Small intestine (tissue), 7 donors: ENCODE measurements at regions not wholly inside any gene's neighbourhood (a gene's known extent, or its start where the extent isn't known, plus 50 kb on each side); places are given as distances from the start of the nearest gene placed in this dataset.

Source experiments
- DNase-seq, 2 donors: peaks; one replicate each; pipeline versions ENCODE4 v3.0.0 to v3.0.0-alpha.2; 2013
- FAIRE-seq: peaks from 2 replicates; lab custom pipeline; 2012; peaks lifted over from hg19 to GRCh38; lab: Jason Lieb, UNC
- H3K27ac ChIP-seq, 3 donors: one replicate each; pipeline ENCODE4 v1.5.1; 2013; ENCODE audit warnings: low read length in 2 of 3, mild to moderate bottlenecking in 2 of 3, control low read depth in 1 of 3, inconsistent platforms in 1 of 3, low read depth in 1 of 3, moderate library complexity in 1 of 3
- H3K27me3 ChIP-seq, 3 donors: one replicate each; pipeline ENCODE4 v1.6.1; 2013; ENCODE audit warnings: low read length in 3 of 3, inconsistent platforms in 1 of 3; ENCODE audit not compliant: control insufficient read depth in 3 of 3, insufficient read depth in 3 of 3
- H3K36me3 ChIP-seq, 3 donors: one replicate each; pipeline ENCODE4 v1.6.1; 2013; ENCODE audit warnings: low read length in 3 of 3, inconsistent platforms in 1 of 3, low read depth in 1 of 3, mild to moderate bottlenecking in 1 of 3, moderate library complexity in 1 of 3; ENCODE audit not compliant: control insufficient read depth in 3 of 3, insufficient read depth in 2 of 3
- H3K4me1 ChIP-seq, 3 donors: one replicate each; pipeline ENCODE4 v1.6.1; 2013; ENCODE audit warnings: low read length in 2 of 3, inconsistent platforms in 1 of 3, low read depth in 1 of 3, mild to moderate bottlenecking in 1 of 3, moderate library complexity in 1 of 3; ENCODE audit not compliant: control insufficient read depth in 3 of 3, insufficient read depth in 2 of 3
- H3K4me3 ChIP-seq, 3 donors: one replicate each; pipeline ENCODE4 v1.5.1; 2013; ENCODE audit warnings: low read length in 3 of 3, control low read depth in 1 of 3, inconsistent platforms in 1 of 3, low read depth in 1 of 3, mild to moderate bottlenecking in 1 of 3, moderate library complexity in 1 of 3
- H3K9me3 ChIP-seq, 2 donors: one replicate each; pipeline ENCODE4 v1.6.1; 2013; ENCODE audit warnings: low read depth in 1 of 2, low read length in 1 of 2; ENCODE audit not compliant: control insufficient read depth in 2 of 2, insufficient read depth in 1 of 2
- WGBS, 3 donors: extraction: QIAGEN DNeasy Blood & Tissue Kit; methylation state at CpG; one replicate each; pipeline ENCODE4 v1.1.7; 2013; 5-methylcytosine and 5-hydroxymethylcytosine counted together
- donor health status: healthy with polysubstance abuse.
- donor health status: control.
- donor health status: control.
- donor health status: Bipolar disorder and iron deficiency.
- donor health status: healthy.

GRCh38 chr5:135678640-135679268, 100.0 kb upstream of the CXCL14 start:
- 66 to 94% (median 76%) methylated on average over 2 of the region's 2 CpGs for WGBS, 3 donors
- H3K36me3 ChIP-seq: no peaks in the 10 kb centered on the region
- FAIRE-seq (no peak), DNase-seq (no peak)
- H3K27ac ChIP-seq: no peak overlapping the region
- H3K9me3 ChIP-seq: peaks cover 0 to 22% of the 10 kb centered on the region in 2 donors
- no peaks in the 10 kb centered on the region for H3K4me1 ChIP-seq
- H3K27me3 ChIP-seq: no peaks in the 10 kb centered on the region
- H3K4me3 ChIP-seq: no peak overlapping the region

- no peaks in the 10 kb centered on the region for H3K4me1 ChIP-seq
- H3K27ac ChIP-seq: no peak overlapping the region
- no peak for DNase-seq
- no peaks in the 10 kb centered on the region for H3K9me3 ChIP-seq
- H3K4me3 ChIP-seq: no peak overlapping the region
- no peaks in the 10 kb centered on the region for H3K27me3 ChIP-seq
- no peak for FAIRE-seq
- 61 to 84% (median 74%) methylated on average over 3 of the region's 3 CpGs for WGBS, 3 donors
- H3K36me3 ChIP-seq: no peaks in the 10 kb centered on the region
These were observed 93.2 kb upstream of the CXCL14 start for GRCh38 chr5:135671966-135672365.

DNA sequence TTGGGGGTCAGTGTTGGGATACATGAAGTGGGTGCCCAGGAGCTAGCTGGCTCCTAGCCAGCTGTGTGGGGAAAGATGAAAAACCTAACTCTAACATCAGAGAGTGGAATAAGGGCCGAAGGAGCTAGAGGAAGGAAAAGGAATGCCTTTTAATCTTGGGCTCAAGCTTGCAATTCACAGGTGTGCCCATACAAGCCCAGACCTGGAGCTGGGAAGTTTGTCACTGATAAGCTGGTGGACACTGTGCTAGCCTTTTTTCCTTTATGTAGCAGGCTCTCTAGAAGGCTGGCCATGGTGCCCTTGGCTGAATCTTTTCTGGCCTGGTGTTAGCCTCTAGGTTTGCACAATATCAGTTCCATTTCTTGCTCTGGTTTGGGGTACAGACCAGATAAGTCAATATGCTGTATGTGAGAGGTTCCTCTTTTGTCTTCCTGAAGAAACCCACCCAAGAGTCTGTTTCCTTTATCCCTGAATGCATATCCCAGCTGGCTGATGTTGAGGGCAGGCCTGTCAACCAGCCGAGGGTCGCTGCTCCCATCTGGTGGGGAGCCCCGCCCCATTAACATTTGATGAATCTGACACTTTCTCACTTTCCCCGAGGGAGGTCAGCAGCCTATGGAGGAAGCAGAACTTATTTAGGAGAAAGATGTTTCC, 92.4 kb upstream of the CXCL14 start:
- Histone ChIP-seq H3K27ac (no peak overlapping the region), H3K36me3 (no peaks in the 10 kb centered on the region), H3K9me3 (no peaks in the 10 kb centered on the region), H3K27me3 (no peaks in the 10 kb centered on the region), H3K4me3 (no peak overlapping the region), H3K4me1 (no peaks in the 10 kb centered on the region)
- no peak for FAIRE-seq
- DNase-seq: no peak
- 44 to 67% (median 52%) methylated on average over 5 of the region's 5 CpGs for WGBS, 3 donors

DNA sequence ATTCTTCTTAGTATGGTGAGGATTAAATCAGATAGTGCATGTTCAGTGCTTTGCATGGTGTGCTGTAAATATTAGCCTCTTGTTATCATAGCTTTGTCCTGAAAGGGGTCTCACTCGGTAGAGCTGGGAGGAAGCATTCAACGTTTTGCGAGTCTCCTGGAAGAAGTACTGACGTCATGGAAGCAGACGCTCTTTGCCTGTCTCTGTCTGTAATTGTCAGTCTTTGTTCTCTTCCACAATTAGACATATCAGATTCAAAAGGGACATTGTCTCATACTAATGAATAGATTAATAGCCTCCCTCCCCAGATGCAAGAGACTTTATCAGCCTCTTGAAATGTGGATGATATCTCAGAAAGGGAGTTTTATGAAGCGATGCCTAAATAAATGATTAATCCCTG, 91.8 kb upstream of the CXCL14 start:
- H3K27me3 ChIP-seq: no peaks in the 10 kb centered on the region
- FAIRE-seq: no peak
- H3K9me3 ChIP-seq: no peaks in the 10 kb centered on the region
- no peak overlapping the region for H3K27ac ChIP-seq
- WGBS, 3 donors: 77 to 81% (median 79%) methylated on average over 6 of the region's 6 CpGs
- no peak for DNase-seq
- H3K36me3 ChIP-seq: no peaks in the 10 kb centered on the region
- H3K4me1 ChIP-seq: no peaks in the 10 kb centered on the region
- no peak overlapping the region for H3K4me3 ChIP-seq

GRCh38 chr5:135669416-135669815, 90.6 kb upstream of the CXCL14 start:
- WGBS, 3 donors: 64 to 84% (median 72%) methylated on average over 2 of the region's 2 CpGs
- H3K4me3 ChIP-seq: no peak overlapping the region
- H3K9me3 ChIP-seq: no peaks in the 10 kb centered on the region
- no peaks in the 10 kb centered on the region for H3K4me1 ChIP-seq
- no peaks in the 10 kb centered on the region for H3K27me3 ChIP-seq
- no peak overlapping the region for H3K27ac ChIP-seq
- FAIRE-seq: no peak
- no peak for DNase-seq
- no peaks in the 10 kb centered on the region for H3K36me3 ChIP-seq

GRCh38 chr5:135667673-135668072, 88.9 kb upstream of the CXCL14 start:
- Histone ChIP-seq H3K4me3 (no peak overlapping the region), H3K9me3 (no peaks in the 10 kb centered on the region), H3K27me3 (no peaks in the 10 kb centered on the region), H3K4me1 (no peaks in the 10 kb centered on the region), H3K36me3 (no peaks in the 10 kb centered on the region), H3K27ac (no peak overlapping the region)
- peak in 1 of 2 donors; percentile 50 for DNase-seq
- no peak for FAIRE-seq
- 47 to 64% (median 55%) methylated on average over 2 of the region's 2 CpGs for WGBS, 3 donors

DNA sequence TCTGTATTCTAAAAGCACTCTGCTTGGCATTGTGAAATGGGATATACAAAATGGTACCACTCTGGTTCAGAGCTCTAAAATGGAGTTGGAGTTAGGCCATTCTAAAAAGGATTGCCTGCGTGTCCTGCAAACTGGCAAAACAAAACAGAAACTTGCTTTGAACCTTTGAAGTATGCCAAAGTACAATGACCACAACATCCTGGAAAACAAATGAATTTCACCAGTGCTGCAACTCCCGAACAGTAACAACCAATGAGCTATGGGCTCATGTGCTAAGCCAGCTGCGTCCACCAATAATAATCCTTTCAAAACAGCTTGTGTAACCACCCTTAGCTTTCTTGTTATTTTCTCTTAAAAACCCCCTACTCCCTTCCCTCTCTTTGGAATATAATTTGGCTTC, 88.4 kb upstream of the CXCL14 start:
- FAIRE-seq (no peak), DNase-seq (peak in 1 of 2 donors; percentile 13)
- H3K36me3 ChIP-seq: no peaks in the 10 kb centered on the region
- H3K27ac ChIP-seq: no peak overlapping the region
- no peak overlapping the region for H3K4me3 ChIP-seq
- H3K27me3 ChIP-seq: no peaks in the 10 kb centered on the region
- no peaks in the 10 kb centered on the region for H3K9me3 ChIP-seq
- WGBS, 3 donors: 69 to 75% (median 75%) methylated on average over 3 of the region's 3 CpGs
- no peaks in the 10 kb centered on the region for H3K4me1 ChIP-seq

DNA sequence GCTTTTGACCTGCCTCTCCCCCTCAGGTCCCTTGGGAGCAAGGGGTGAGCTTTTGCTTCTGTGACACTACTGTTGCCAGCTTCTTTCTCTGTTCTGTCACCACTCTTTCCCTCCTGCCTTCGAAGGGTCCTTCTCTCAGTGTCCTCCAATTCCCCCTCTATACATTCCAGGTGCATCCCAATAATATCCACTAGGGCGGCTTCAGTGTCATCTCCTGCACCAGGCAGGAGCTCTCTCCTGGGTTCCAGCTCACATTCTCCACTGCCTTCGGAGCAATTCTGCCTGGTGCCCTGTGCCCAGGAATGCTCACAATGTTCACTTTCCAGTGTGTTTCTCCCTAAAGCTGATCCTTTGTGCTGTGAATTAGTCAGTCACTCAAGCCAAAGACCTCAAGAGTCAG, 83.9 kb upstream of the CXCL14 start:
- Histone ChIP-seq H3K9me3 (peaks cover 0 to 14% of the 10 kb centered on the region in 2 donors), H3K27ac (no peak overlapping the region), H3K4me1 (peaks cover 0 to 5% (median 2%) of the 10 kb centered on the region in 3 donors), H3K36me3 (no peaks in the 10 kb centered on the region), H3K27me3 (no peaks in the 10 kb centered on the region), H3K4me3 (no peak overlapping the region)
- DNase-seq (no peak), FAIRE-seq (no peak)
- 81 to 95% (median 81%) methylated on average over 3 of the region's 3 CpGs for WGBS, 3 donors
